Choroid plexus epithelial cell (primary cell): ENCODE measurements at regions not wholly inside any gene's neighbourhood (a gene's known extent, or its start where the extent isn't known, plus 50 kb on each side); places are given as distances from the start of the nearest gene placed in this dataset.

Source experiments
- DNase-seq: peaks from one replicate; pipeline ENCODE4 v3.0.0-alpha.2; 2010; ENCODE audit warnings: low read depth
- H3K4me3 ChIP-seq: 2 replicates; pipeline ENCODE4 v1.5.1; 2011; ENCODE audit warnings: low read depth, mild to moderate bottlenecking, control low read depth, low read length, moderate library complexity
- TF ChIP-seq, protein P1 (sequence below): conservative IDR thresholded peaks from 2 replicates; pipeline ENCODE4 v1.5.1; 2011; ENCODE audit warnings: low read depth, mild to moderate bottlenecking, control low read depth, inconsistent platforms, low read length, moderate library complexity

DNA sequence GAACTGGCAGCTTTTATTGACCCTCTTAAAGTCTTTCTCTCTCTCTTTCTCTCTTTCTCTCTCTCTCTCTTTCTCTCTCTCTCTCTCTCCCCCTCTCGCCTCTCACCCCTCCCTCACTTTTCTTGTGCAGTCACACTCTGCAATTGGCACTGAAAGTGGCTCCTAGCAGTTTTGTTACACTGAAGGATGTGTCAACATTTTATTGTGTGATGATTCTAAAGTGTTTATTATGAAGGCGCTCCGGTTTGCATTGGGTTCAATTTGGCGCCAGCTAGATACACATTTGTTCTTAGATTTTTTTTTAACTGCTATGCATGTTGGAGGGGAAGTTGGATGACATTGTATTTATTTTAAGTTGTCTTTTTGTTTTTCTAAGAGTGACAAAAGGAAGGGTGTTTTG lies 64.0 kb upstream of the CHRM3 start:
- TF ChIP-seq, protein P1, sequence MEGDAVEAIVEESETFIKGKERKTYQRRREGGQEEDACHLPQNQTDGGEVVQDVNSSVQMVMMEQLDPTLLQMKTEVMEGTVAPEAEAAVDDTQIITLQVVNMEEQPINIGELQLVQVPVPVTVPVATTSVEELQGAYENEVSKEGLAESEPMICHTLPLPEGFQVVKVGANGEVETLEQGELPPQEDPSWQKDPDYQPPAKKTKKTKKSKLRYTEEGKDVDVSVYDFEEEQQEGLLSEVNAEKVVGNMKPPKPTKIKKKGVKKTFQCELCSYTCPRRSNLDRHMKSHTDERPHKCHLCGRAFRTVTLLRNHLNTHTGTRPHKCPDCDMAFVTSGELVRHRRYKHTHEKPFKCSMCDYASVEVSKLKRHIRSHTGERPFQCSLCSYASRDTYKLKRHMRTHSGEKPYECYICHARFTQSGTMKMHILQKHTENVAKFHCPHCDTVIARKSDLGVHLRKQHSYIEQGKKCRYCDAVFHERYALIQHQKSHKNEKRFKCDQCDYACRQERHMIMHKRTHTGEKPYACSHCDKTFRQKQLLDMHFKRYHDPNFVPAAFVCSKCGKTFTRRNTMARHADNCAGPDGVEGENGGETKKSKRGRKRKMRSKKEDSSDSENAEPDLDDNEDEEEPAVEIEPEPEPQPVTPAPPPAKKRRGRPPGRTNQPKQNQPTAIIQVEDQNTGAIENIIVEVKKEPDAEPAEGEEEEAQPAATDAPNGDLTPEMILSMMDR: no peak
- DNase-seq: no peak
- H3K4me3 ChIP-seq: no peak overlapping the region

DNA sequence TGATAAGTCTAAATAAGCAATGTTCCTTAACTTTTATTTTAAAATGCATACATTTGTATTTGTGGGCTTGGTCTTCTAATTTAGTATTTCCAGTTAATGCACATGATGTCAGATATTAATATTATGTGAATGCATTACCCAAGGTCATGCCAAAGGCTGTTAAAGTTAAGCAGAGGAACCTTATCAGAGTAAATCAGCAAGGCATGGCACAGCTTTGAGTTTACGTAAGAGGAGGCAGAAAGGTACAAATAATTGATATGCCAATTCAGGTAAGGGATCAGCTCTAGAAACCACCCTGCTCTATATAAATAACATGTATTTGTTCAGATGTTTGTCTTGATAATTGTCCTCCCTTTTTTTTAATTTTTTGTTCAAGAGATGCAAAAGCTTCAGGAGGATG lies 64.5 kb upstream of the CHRM3 start:
- TF ChIP-seq, protein P1: no peak
- DNase-seq: no peak
- H3K4me3 ChIP-seq: no peak overlapping the region

DNA sequence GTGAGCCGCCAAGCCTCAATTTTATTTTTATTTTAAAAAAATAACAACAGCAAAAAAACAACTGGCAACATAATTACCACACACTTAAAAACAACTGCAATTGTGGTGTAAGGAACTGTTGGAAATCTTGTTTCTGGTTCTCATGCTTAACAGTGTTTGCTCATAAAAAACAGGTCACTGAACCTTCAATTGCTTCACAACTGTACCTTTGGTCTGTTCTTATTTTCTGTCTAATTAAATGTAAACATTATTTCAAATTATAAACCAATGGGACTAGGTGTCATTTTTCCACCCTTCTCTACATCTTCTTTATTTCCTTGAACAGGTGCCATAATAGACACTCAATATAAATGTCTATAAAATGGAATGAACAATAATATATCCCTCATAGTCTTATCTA lies 68.4 kb upstream of the CHRM3 start:
- no peak for DNase-seq
- TF ChIP-seq, protein P1: no peak
- H3K4me3 ChIP-seq: no peak overlapping the region

DNA sequence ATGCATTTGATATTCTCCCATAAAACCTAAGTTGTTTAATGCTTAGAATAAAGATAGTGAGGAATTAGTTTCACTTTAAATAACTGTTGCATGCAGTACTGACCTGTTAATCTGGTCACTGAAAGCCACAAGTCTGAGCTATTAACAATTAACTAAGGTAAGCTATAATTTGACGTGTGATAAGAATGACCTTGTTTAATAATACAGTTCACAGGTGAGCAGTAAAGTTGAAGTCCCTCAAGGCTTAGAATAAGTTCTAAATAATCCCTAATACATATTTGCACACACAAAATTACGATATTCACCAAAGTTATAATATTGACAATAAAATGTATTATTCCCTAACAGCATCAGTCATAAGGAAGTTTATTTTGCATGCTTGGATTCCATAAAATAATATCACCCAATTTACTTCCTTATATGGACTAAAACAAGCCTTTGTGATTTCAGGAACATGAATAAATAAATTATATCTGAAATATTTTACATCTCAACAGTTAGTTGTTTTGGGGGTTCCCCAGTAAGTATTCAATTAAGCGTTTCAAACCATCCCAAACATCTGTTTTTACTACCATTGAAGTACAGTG lies 70.6 kb upstream of the CHRM3 start:
- H3K4me3 ChIP-seq: no peak overlapping the region
- no peak for DNase-seq
- TF ChIP-seq, protein P1: no peak

DNA sequence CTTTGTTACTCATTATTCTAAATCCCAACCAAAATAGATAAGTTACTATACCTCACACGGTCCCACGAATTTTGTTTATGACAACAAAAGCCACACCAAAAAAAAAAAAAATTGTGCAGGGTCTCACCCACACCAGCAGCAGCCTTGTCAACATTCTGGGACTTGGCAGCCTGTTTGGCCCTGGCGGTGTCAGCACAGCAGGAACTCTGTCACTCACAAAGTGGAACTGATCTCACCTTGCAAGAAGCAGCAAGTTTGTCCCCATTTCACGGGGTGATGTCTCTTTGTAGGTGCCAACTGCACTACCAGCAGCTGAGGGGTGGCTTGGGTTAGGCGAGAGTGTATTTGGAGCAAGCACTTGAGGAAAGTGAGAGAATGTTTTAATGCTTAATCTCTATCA lies 75.0 kb upstream of the CHRM3 start:
- TF ChIP-seq, protein P1: no peak
- H3K4me3 ChIP-seq: no peak overlapping the region
- DNase-seq: no peak

DNA sequence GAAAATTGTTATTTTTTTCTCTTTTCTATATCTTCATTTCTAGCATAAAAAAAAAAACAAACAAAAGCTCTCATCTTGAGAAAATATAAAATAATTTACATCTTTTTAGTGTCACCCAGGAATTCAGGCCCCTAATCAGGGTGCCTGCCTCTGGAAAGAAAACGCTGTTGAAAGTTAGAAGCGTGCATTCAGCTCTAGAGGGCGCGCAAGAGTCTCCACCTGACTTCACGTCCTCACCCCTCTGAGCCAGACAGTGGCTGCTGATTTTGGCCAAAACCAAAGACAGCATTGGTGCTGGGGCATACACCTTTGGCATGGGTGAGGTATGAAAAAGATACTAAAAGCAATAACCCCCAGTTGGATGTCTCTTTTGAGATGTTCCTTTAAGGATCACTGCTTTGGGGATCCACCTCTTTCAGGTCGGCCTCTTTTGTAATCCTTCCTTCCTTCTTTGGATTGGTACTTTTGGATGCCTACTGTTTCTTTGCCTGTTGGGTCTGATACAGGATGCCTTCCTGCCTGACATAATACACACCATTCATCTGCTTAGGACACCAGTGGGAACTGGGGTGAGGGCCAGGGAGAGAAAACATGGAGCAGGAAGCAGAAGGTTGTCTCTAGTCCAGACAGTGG lies 77.6 kb upstream of the CHRM3 start:
- H3K4me3 ChIP-seq: no peak overlapping the region
- DNase-seq: peak; percentile 4
- TF ChIP-seq, protein P1: peak; percentile 33

DNA sequence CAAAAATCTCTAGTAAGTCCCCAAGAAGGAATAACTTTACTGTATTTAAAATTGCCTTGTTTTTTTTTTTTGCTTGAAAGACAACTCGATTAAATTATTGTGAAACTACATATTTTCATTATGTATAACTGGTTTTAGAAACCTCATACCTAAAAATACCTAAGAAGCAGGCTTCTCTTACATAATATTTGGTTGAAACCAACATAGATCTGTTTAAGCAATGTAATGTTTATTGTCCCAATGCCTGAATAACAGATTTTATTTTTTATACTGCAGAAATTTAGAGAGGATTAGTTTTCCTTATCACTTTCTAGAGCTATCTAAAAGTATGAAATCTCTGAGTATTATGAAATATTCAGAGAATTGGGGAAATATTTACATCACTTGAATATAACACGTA lies 78.5 kb upstream of the CHRM3 start:
- TF ChIP-seq, protein P1: no peak
- no peak overlapping the region for H3K4me3 ChIP-seq
- DNase-seq: no peak
